ENCODE measurements at regions not wholly inside any gene's neighbourhood (a gene's known extent, or its start where the extent isn't known, plus 50 kb on each side); places are given as distances from the start of the nearest gene placed in this dataset.
"Not testable (repeated sequence)": the region's sequence is repeated elsewhere in the genome, so short reads cannot be mapped to it uniquely, and the experiment has no call there.

DNA sequence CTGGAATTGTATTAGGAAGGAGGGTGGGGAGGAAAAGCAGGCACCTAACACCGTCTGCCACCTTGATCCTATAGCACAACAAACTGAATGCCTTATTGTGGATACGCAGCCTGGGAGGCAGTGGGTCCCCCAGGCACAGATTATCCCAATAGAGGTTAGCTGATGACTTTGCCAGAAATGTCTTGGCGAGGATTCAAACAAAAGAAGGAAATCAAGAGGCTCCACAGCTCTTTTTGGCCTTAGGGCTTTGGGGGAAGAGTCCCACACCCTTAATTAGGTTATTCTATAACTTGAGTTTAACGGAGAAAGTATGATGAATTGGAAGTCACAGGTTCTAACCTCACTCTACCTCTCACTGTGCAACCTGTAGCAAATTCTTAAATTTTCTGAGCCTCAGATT is 102.0 kb downstream of the MRPL14 start:
- no peaks in the 10 kb centered on the region for H3K36me3 Mint-ChIP-seq (ENCODE audit: low read depth)
- no peaks in the 10 kb centered on the region for H3K9me3 Mint-ChIP-seq

DNA sequence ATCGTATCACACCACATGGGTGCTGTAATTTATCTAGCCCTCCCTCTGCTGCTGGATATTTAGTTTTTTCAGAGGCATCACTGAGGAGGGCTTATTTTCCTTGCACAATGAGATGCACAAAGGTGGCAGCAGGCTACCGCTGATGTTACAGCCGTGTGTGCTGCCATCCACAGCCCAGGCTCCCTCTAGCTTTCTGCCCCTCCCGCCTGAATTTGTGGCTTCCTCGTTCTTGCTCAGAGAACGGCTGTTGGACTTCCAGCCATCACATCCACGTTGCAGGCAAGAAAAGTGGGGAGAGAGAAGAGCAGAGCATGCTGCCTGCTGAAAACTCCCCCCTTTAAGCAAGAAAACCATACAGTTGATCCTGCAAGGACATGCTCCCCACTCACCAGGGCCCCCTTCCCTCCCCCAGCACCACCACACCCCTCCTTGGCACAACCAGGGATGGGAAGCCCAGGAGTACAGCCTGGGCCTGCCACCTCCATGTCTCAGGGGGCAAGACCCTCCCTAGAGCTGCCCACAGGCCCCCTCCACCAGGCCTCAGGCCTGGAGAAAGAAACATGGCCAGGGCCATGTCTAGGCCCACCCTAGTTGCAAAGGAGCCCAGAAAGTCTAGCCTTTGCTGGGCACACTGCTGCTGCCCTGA is 102.6 kb downstream of the MRPL14 start:
- ChIA-PET POLR2A (no interaction called here), CTCF (interaction anchor here (1.3 kb wide), 1 partner anchor 18 kb away, joined by 4 read pairs; no protein-coding TSS in a partner anchor)
- H3K4me3 Mint-ChIP-seq, result no peak overlapping the region
- DNase-seq, result no peak
- H3K4me1 Mint-ChIP-seq, result no peaks in the 10 kb centered on the region
- no peaks in the 10 kb centered on the region for H3K9me3 Mint-ChIP-seq
- no peaks in the 10 kb centered on the region for H3K36me3 Mint-ChIP-seq (ENCODE audit: low read depth)
- peaks cover 13% of the 10 kb centered on the region for H3K27me3 Mint-ChIP-seq
- H3K27ac Mint-ChIP-seq, result no peak overlapping the region

More for the DNA sequence above, 102.0 kb downstream of the MRPL14 start:
- H3K27me3 Mint-ChIP-seq, result peaks cover 14% of the 10 kb centered on the region
- ChIA-PET POLR2A (no interaction called here), CTCF (interaction anchor here (1.3 kb wide), 1 partner anchor 18 kb away, joined by 4 read pairs; no protein-coding TSS in a partner anchor)
- H3K4me1 Mint-ChIP-seq, result no peaks in the 10 kb centered on the region
- no peak overlapping the region for H3K4me3 Mint-ChIP-seq
- no peak overlapping the region for H3K27ac Mint-ChIP-seq
- no peak for DNase-seq

DNA sequence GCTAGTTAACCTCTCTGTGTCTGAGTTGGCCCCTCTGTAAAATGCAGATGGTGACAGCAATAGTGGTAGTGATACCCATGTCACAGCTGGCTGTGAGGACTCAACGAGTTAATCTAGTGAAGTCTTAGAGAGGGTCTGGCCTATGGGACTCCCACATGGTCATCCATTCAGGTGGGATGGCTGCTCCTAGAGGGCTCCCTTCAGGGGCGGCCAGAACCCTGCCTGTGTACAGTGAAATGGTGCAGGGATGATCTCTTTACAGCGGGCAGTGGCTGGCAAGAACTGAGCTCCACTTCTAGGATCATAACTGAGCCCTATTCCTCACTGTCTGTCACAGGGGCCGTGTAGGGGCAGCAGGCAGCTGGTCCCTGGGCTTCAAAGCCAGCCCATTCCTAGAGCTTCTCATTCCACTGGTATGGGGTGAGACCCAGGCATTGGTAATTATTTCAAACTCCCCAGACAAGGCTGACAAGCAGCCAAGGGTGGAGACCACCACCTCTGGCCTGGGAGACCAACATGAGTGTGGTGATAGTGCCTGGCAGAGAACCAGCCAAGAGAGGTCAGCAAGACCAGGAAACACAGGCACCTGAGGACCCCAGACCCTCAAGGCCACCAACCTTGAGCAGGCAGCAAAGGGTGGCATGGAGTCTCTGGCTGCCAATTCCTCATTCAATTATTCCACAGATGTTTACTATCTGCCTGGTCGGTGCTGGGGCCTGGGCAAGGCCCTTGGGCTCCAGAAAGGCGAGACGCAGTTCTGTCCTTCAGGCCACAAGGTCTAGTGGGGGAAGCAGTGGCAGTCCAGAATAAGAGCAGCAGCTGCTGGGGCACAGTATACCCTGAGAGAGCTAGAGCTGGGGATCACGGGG is 103.4 kb downstream of the MRPL14 start:
- Mint-ChIP-seq H3K4me1 (no peaks in the 10 kb centered on the region), H3K4me3 (no peak overlapping the region), H3K36me3 (ENCODE audit: low read depth) (no peaks in the 10 kb centered on the region), H3K27me3 (peaks cover 8% of the 10 kb centered on the region), H3K27ac (no peak overlapping the region), H3K9me3 (no peaks in the 10 kb centered on the region)
- ChIA-PET POLR2A (no interaction called here), CTCF (no interaction called here)
- DNase-seq, result no peak

DNA sequence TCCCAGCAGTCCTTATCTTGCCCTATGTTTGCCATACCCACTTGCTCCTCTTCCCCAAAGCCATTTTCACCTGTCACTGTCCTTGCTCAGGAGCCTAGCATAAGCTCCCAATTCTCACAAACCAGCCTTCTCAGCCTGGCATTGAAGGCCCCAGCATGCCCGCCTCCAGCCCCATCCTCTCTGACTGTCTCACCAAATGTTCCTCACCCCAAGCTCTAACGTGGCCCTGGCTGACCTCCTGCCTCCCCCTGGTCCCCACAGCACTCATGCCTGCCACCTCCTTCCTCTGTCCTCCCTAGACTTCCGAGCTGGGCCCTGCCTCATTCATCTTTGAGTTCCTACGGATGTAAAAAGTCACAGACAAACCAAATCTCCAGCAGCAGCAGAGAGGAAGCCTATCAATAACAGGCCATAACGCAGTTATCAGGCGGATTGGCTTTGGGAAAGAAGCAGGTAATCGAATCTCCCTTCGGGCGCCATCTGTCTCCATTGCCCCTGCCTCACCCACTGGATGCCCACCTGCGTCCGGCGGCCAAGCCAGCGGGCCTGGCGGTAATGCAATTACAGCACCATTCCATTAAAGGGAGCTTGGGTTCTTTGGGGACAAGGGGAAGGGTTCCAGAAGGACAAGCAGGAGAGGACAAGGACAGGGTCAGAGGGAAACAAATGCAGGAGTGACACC is 104.4 kb downstream of the MRPL14 start:
- Mint-ChIP-seq H3K4me3 (no peak overlapping the region), H3K27me3 (peaks cover 3% of the 10 kb centered on the region), H3K4me1 (no peaks in the 10 kb centered on the region), H3K36me3 (ENCODE audit: low read depth) (no peaks in the 10 kb centered on the region), H3K9me3 (no peaks in the 10 kb centered on the region), H3K27ac (no peak overlapping the region)
- no peak for DNase-seq
- POLR2A ChIA-PET, result no interaction called here
- CTCF ChIA-PET, result interaction anchor here (1.0 kb wide), 2 partner anchors 10 to 21 kb away, joined by 3 read pairs; no protein-coding TSS in a partner anchor

DNA sequence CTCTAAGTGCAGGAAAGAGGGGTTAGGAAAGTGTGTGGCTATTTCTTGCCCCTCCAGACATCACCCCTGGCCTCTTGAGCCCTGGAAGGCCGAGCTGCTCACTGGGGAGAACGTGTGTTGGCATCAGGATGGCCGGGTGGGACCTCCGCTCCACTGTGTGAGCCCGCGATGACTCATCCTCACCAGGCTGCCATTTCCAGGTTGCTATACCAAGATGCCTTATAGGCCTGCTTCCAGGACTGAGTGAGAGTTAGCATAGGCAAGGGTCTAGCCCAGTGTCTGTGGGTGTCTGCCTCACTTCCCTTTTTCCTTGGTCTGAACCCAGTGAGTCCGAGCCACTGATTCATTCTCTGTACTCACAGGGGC is 105.0 kb downstream of the MRPL14 start:
- Mint-ChIP-seq H3K36me3 (ENCODE audit: low read depth) (no peaks in the 10 kb centered on the region), H3K9me3 (no peaks in the 10 kb centered on the region), H3K27ac (no peak overlapping the region), H3K4me3 (no peak overlapping the region), H3K27me3 (peaks cover 3% of the 10 kb centered on the region), H3K4me1 (no peaks in the 10 kb centered on the region)
- POLR2A ChIA-PET, result no interaction called here
- CTCF ChIA-PET, result interaction anchor here (1.0 kb wide), 2 partner anchors 10 to 21 kb away, joined by 3 read pairs; no protein-coding TSS in a partner anchor
- no peak for DNase-seq

DNA sequence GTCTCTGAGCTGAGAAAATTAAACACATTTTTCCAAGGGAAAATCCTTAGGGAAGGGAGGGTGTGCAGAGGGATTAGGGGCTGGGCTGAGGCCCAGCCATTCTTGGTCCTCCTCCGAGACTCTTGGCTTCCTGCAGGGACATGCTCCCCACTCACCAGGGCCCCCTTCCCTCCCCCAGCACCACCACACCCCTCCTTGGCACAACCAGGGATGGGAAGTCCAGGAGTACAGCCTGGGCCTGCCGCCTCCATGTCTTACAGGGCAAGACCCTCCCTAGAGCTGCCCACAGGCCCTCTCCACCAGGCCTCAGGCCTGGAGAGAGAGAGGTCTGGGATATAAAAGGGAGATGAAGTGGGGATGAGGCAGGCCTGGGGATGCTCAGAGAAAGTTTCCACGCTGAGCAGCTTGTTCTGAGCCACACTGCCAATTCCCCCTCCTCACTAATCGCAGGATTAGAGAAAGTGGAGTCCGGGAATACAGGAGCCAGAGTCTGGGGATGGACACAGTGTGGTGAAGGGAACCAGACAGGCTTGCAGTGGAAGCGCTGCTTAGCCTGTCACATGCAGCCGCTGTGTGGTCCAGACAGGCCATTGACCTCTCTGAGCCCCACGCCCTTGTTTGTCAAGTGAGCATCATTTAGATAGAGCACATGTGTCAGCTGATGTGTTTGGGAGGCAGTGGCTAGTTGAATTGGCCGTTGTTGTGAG is 105.5 kb downstream of the MRPL14 start:
- H3K4me3 Mint-ChIP-seq, result no peak overlapping the region
- H3K9me3 Mint-ChIP-seq, result no peaks in the 10 kb centered on the region
- peaks cover 3% of the 10 kb centered on the region for H3K27me3 Mint-ChIP-seq
- no peak for DNase-seq
- H3K36me3 Mint-ChIP-seq (ENCODE audit: low read depth), result no peaks in the 10 kb centered on the region
- POLR2A ChIA-PET, result no interaction called here
- CTCF ChIA-PET, result interaction anchor here (1.0 to 1.7 kb wide), 2 partner anchors 9 to 11 kb away, joined by 3 to 5 read pairs; no protein-coding TSS in a partner anchor
- H3K4me1 Mint-ChIP-seq, result no peaks in the 10 kb centered on the region
- no peak overlapping the region for H3K27ac Mint-ChIP-seq

DNA sequence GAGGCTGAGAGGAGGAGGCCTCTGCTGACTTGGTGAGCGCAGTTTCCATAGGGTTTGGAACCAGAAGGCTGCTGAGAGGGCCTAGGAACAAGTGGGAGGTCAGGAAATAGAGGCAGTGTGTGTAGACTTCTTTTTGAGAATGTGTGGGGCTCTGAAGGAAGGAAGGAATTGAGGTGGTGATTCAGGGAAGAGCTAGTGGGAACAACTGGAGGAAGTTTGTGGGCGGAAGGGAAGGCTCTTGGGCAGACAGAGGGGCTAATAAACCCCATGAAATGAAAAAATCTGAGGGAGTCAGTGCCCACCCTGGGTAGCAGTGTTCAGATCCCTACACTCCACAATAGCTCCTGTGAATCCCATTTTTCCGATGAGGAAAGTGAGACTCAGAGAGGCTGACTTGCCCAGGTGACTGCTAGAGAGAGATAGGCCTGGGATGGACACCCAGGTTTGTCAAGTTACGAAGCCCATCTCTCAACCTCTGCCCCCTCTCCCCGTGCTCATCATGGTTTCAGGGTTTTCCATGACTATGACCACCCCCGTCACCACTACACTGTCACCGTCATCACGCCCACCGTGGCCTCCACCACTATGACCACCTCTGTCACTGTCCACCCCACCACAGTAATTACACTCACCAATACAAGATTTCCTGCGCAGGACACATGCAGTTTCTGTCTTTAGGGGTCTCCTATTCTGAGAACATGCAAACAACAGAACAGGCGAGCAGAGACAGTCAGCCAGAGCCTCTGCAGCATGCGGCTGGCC is 106.4 kb downstream of the MRPL14 start:
- H3K4me1 Mint-ChIP-seq, result no peaks in the 10 kb centered on the region
- POLR2A ChIA-PET, result no interaction called here
- no peak for DNase-seq
- H3K4me3 Mint-ChIP-seq, result no peak overlapping the region
- no peak overlapping the region for H3K27ac Mint-ChIP-seq
- H3K36me3 Mint-ChIP-seq (ENCODE audit: low read depth), result no peaks in the 10 kb centered on the region
- no peaks in the 10 kb centered on the region for H3K9me3 Mint-ChIP-seq
- H3K27me3 Mint-ChIP-seq, result no peaks in the 10 kb centered on the region
- CTCF ChIA-PET, result interaction anchor here (1.7 kb wide), 1 partner anchor 11 kb away, joined by 5 read pairs; no protein-coding TSS in a partner anchor

DNA sequence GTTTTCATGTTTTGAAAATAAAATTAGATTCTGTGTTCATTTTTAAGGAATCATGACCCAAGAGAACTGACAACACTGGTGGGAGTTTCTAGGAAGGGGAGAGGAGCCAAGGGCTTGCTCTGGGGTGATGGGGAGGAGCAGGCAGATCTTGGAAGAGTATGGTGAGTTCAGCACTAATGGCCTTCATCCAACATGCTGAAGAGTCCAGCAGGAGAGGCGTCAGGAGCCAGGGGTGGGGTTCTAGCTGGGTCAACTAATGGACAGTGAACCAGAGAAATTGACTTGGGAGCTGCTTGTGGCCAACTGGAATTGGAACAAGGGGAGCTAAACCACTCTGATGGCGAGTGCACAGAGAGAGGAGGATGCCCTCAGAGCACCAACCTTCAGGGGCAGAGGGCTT is 107.1 kb downstream of the MRPL14 start:
- no peaks in the 10 kb centered on the region for H3K27me3 Mint-ChIP-seq
- H3K27ac Mint-ChIP-seq, result no peak overlapping the region
- CTCF ChIA-PET, result interaction anchor here (1.2 to 1.7 kb wide), 2 partner anchors 10 to 54 kb away, joined by 3 to 5 read pairs; no protein-coding TSS in a partner anchor
- POLR2A ChIA-PET, result no interaction called here
- no peak for DNase-seq
- H3K4me3 Mint-ChIP-seq, result no peak overlapping the region
- no peaks in the 10 kb centered on the region for H3K36me3 Mint-ChIP-seq (ENCODE audit: low read depth)
- no peaks in the 10 kb centered on the region for H3K4me1 Mint-ChIP-seq
- no peaks in the 10 kb centered on the region for H3K9me3 Mint-ChIP-seq

DNA sequence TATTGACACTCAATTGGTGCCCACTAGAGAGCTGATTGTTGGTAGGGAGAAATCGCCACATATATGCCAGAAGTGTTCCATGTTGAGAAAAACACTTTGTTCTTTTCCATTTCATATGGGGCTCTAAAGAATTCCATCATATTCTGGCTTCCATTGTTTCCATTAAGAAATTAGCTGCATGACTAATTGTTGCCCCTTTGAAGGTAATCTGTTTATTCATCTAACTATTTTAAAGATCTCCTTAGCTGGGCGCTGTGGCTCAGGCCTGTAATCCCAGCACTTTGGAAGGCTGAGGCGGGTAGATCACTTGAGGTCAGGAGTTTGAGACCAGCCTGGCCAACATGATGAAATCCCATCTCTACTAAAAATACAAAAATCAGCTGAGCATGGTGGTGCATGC is 109.9 kb downstream of the MRPL14 start:
- CTCF ChIA-PET, result interaction anchor here (0.9 kb wide), 1 partner anchor 10 kb away, joined by 3 read pairs; no protein-coding TSS in a partner anchor
- H3K36me3 Mint-ChIP-seq (ENCODE audit: low read depth); POLR2A ChIA-PET; H3K27ac Mint-ChIP-seq; H3K4me3 Mint-ChIP-seq; H3K27me3 Mint-ChIP-seq; H3K9me3 Mint-ChIP-seq; DNase-seq; H3K4me1 Mint-ChIP-seq: not testable (repeated sequence)

DNA sequence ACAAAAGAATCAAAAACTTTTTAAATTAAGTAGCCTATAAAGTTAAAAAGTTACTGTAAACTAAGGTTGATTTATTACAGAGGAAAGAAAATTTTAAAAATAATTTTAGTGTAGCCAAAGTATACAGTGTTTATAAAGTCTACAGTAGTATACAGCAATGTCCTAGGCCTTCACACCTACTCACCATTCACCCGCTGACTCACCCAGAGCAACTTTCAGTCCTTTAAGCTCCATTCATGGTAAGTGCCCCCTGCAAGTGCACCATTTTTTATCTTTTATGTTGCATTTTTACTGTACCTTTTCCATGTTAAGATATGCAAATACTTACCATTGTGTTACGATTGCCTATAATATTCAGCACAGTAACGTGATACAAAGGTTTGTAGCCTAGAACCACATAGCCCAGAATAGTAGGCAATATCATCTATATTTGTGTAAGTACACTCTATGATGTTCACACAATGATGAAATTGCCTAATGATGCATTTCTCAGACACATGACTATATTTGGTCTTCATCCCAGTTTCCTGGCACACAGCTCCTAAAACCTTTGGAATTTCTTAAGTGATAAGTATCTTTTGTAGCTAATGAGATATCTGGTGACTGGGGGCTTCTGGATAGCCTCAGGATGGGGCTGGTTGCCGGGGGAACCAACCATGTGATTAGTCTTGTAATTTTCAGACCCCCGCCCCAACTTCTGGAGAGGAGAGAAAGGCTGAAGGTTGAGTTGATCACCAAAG is 111.0 kb downstream of the MRPL14 start:
- no peaks in the 10 kb centered on the region for H3K36me3 Mint-ChIP-seq (ENCODE audit: low read depth)
- no peak overlapping the region for H3K4me3 Mint-ChIP-seq
- CTCF ChIA-PET, result no interaction called here
- peaks cover 2% of the 10 kb centered on the region for H3K4me1 Mint-ChIP-seq
- no peak for DNase-seq
- H3K27me3 Mint-ChIP-seq, result peaks cover 11% of the 10 kb centered on the region
- POLR2A ChIA-PET, result no interaction called here
- no peaks in the 10 kb centered on the region for H3K9me3 Mint-ChIP-seq
- no peak overlapping the region for H3K27ac Mint-ChIP-seq

DNA sequence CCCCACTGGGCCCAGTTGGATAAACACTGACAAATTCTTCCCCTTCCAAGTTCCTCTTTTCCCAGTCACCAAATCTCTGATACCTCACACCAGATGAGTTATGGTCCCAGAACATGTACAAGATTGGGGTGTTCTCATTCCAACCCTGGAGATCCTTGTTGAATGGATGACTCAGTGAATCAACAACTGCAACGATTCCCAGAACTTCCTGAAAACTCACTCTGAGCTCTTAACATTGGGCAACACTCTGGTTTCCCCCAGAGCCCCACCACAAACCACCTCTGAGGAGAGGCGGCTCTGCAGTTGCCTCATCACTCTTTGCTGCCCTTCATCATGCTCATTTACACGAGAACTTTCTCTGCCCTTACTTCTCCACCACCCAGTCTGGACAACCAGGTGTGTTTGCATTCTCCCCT is 115.2 kb downstream of the MRPL14 start:
- ChIA-PET CTCF (interaction anchor here (0.9 to 1.2 kb wide), 2 partner anchors 10 to 71 kb away, joined by 3 read pairs; no protein-coding TSS in a partner anchor), POLR2A (no interaction called here)
- Mint-ChIP-seq H3K4me3 (no peak overlapping the region), H3K27me3 (peaks cover 17% of the 10 kb centered on the region), H3K9me3 (no peaks in the 10 kb centered on the region), H3K27ac (no peak overlapping the region), H3K4me1 (peaks cover 2% of the 10 kb centered on the region), H3K36me3 (ENCODE audit: low read depth) (no peaks in the 10 kb centered on the region)
- no peak for DNase-seq
